ENCODE measurements at regions not wholly inside any gene's neighbourhood (a gene's known extent, or its start where the extent isn't known, plus 50 kb on each side); places are given as distances from the start of the nearest gene placed in this dataset.
A peak's percentile ranks its signal among the peaks of the same experiment; 100 is the strongest.
"Not testable (repeated sequence)": the region's sequence is repeated elsewhere in the genome, so short reads cannot be mapped to it uniquely, and the experiment has no call there.

DNA sequence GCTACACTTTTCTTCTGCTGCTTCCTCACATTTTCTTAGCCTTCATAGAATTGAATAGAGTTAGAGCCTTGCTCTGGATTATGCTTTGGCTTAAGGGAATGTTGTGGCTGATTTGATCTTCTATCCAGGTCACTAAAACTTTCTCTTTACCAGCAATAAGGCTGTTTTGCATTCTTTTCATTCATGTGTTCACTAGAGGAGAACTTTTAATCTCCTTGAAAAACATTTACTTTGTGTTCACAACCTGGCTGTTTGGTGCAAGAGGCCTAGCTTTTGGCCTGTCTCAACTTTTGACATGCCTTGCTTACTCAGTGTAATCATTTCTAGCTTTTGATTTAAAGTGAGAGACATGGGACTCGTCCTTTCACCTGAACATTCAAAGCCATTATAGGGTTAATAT is 87.7 kb upstream of the RAB40AL start:
- Mint-ChIP-seq H3K36me3 (peaks cover 0 to 13% (median 8%) of the 10 kb centered on the region in 3 donors), H3K4me3 (no peak overlapping the region), H3K4me1 (no peaks in the 10 kb centered on the region), H3K27me3 (no peaks in the 10 kb centered on the region), H3K9me3 (no peaks in the 10 kb centered on the region), H3K27ac (no peak overlapping the region)
- ATAC-seq = no peak
- DNase-seq = no peak
- POLR2A ChIA-PET = no interaction called here

- H3K27me3 Mint-ChIP-seq, H3K4me1 Mint-ChIP-seq, POLR2A ChIA-PET, H3K4me3 Mint-ChIP-seq, H3K9me3 Mint-ChIP-seq, ATAC-seq, DNase-seq: not testable (repeated sequence)
- Mint-ChIP-seq H3K36me3 (peaks cover 0 to 12% (median 3%) of the 10 kb centered on the region in 3 donors), H3K27ac (peak overlapping the region in 1 of 10 donors; percentile 54)
Observed at GRCh38 chrX:102858826-102859549, 78.1 kb upstream of the RAB40AL start.

GRCh38 chrX:102859550-102859871 is 77.6 kb upstream of the RAB40AL start:
- Mint-ChIP-seq H3K27ac (no peak overlapping the region), H3K4me3 (no peak overlapping the region), H3K27me3 (no peaks in the 10 kb centered on the region), H3K36me3 (peaks cover 0 to 12% (median 3%) of the 10 kb centered on the region in 3 donors), H3K9me3 (no peaks in the 10 kb centered on the region), H3K4me1 (no peaks in the 10 kb centered on the region)
- DNase-seq (no peak), ATAC-seq (no peak)
- POLR2A ChIA-PET = no interaction called here

DNA sequence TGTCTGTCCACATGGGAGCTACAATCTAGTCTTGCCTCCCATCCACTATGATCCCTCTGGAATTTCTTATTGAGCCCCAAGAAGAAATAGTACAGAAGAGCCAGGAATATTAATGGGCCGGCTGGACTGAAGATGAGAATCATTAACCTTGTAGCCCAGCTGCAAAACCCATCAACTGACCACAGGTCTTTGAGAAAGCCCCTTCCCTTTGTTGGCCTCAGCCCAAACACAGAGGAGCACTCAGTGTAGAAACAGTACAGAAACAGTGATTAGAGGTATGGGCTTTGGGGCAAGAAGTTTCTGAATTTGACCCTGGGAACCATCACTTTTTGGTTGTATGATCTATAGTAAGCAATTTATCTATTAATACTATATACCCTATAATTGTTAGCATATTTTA is 76.8 kb upstream of the RAB40AL start:
- no peaks in the 10 kb centered on the region for H3K4me1 Mint-ChIP-seq
- H3K36me3 Mint-ChIP-seq = peaks cover 0 to 17% (median 5%) of the 10 kb centered on the region in 3 donors
- no peak overlapping the region for H3K4me3 Mint-ChIP-seq

DNA sequence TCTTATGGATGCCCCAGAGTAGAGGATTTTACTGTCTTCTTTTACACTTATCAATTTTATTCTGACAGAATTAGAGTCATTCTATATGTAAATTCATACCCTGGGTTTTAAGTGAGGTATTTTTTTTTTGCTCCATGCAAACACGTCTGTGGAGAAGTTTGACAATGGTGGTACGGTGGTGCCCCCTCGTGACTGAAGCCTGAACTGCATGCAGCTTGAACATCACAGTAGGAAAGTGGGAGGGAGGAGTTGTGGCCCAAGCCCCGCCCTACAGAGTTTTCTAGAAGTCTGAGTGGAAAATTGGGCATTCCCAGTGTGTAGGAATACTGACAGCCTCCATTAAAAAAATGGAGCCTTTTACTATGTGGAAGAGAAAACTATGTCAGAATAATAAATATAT is 73.3 kb upstream of the RAB40AL start:
- H3K27ac Mint-ChIP-seq = no peak overlapping the region
- DNase-seq (peak; percentile 60 to 84 (median 74)), ATAC-seq (peak; percentile 73 to 82)
- POLR2A ChIA-PET = no interaction called here
- no peaks in the 10 kb centered on the region for H3K4me1 Mint-ChIP-seq
- no peaks in the 10 kb centered on the region for H3K27me3 Mint-ChIP-seq
- H3K4me3 Mint-ChIP-seq = no peak overlapping the region
- no peaks in the 10 kb centered on the region for H3K9me3 Mint-ChIP-seq
- peaks cover 0 to 24% (median 3%) of the 10 kb centered on the region in 3 donors for H3K36me3 Mint-ChIP-seq

More for the DNA sequence above, 76.8 kb upstream of the RAB40AL start:
- no peak for DNase-seq
- no peak overlapping the region for H3K27ac Mint-ChIP-seq
- no peak for ATAC-seq
- H3K27me3 Mint-ChIP-seq = no peaks in the 10 kb centered on the region
- no peaks in the 10 kb centered on the region for H3K9me3 Mint-ChIP-seq
- POLR2A ChIA-PET = no interaction called here

DNA sequence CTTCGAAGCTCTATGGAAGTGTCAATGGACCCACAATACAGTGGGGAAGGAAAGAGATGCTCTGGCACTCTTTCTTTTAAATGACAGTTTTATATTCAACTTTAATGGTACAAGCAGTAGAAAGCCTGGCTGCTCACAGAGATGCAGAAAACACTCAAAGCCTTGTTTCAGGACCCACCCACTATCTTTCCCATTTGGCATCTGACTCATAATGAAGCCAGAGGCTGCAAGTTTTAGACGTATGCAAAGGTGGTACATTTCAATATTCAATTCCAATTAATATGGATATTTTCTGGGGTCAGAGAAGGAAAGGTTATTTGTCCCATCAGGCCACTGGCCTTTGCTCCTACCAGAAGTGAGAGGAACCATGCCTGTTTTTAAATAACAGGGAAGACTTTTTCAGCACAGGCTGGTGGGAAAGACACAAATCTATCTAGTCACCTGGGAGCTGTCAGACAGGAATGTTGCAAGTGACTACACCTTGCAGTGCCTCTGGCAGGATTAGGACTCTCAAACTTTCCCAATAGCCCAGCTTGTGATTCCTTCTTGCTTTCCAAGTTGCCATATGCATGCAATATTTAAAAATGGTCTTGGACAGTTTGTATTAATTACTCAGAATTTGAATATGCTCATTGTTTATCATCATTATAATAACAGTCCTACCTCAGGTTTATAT is 70.0 kb upstream of the RAB40AL start:
- Mint-ChIP-seq H3K36me3 (peaks cover 0 to 18% (median 3%) of the 10 kb centered on the region in 3 donors), H3K9me3 (no peaks in the 10 kb centered on the region), H3K4me3 (no peak overlapping the region), H3K27ac (no peak overlapping the region), H3K27me3 (no peaks in the 10 kb centered on the region), H3K4me1 (no peaks in the 10 kb centered on the region)
- DNase-seq = no peak
- POLR2A ChIA-PET = no interaction called here
- ATAC-seq = no peak

DNA sequence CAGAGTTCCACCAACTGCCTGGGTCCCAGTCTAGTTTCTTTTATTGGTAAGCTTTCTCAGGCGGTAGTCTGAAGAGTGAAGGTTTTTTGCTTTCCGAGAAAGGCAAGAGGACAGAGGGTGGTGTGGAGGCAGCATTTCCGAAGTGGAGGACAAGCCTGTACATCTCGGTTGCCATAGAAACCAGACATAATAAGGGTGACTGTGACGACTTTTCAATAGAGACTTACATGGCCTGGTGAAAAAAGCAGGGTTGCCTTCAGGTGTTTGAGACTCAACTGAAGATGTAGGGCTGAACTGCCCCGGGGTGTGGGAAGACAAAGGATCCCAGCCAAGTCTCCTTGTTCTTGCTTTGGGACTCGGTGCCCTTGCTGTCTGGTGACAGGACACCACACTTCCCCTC is 53.6 kb upstream of the RAB40AL start:
- no peaks in the 10 kb centered on the region for H3K9me3 Mint-ChIP-seq
- H3K36me3 Mint-ChIP-seq = peaks cover 0 to 20% (median 5%) of the 10 kb centered on the region in 3 donors
- H3K27ac Mint-ChIP-seq = no peak overlapping the region
- H3K4me3 Mint-ChIP-seq = no peak overlapping the region
- no peaks in the 10 kb centered on the region for H3K27me3 Mint-ChIP-seq
- no peak for ATAC-seq
- DNase-seq = no peak
- POLR2A ChIA-PET = no interaction called here
- no peaks in the 10 kb centered on the region for H3K4me1 Mint-ChIP-seq

Data from naive thymus-derived CD8-positive, alpha-beta T cell (primary cell).